KMS-11 (cell line): ENCODE measurements at regions not wholly inside any gene's neighbourhood (a gene's known extent, or its start where the extent isn't known, plus 50 kb on each side); places are given as distances from the start of the nearest gene placed in this dataset.

Source experiments
- H2AFZ ChIP-seq: fragments of 200-600 bp; sonication (generic); 2 replicates; pipeline ENCODE4 v1.6.1; 2016; ENCODE audit warnings: antibody characterized with exemption, mixed run types, low read depth
- H3K27ac ChIP-seq: fragments of 200-600 bp; sonication (generic); 2 replicates; pipeline ENCODE4 v1.6.1; 2016; ENCODE audit warnings: mild to moderate bottlenecking, mixed run types
- H3K27me3 ChIP-seq: fragments of 200-600 bp; sonication (generic); 2 replicates; pipeline ENCODE4 v1.6.1; 2017; ENCODE audit warnings: mild to moderate bottlenecking, low read depth, mixed run types, moderate library complexity; ENCODE audit not compliant: insufficient read depth
- H3K36me3 ChIP-seq: fragments of 200-600 bp; sonication (generic); 2 replicates; pipeline ENCODE4 v1.6.1; 2017; ENCODE audit warnings: mild to moderate bottlenecking, mixed run types; ENCODE audit not compliant: insufficient read depth
- H3K4me1 ChIP-seq: fragments of 200-600 bp; sonication (generic); 2 replicates; pipeline ENCODE4 v1.6.1; 2016; ENCODE audit warnings: mild to moderate bottlenecking, low read depth, mixed run types; ENCODE audit not compliant: poor library complexity, severe bottlenecking
- H3K4me2 ChIP-seq: fragments of 200-600 bp; sonication (generic); 2 replicates; pipeline ENCODE4 v1.7.0; 2016; ENCODE audit warnings: mild to moderate bottlenecking, mixed run types
- H3K4me3 ChIP-seq: fragments of 200-600 bp; sonication (generic); IDR thresholded peaks from 2 replicates; pipeline ENCODE4 v1.6.1; 2017; ENCODE audit warnings: low read depth, low read length, mixed read lengths; ENCODE audit not compliant: insufficient read depth
- H3K79me2 ChIP-seq: fragments of 200-600 bp; sonication (generic); 2 replicates; pipeline ENCODE4 v1.6.1; 2016; ENCODE audit warnings: low read depth, mixed run types; ENCODE audit not compliant: insufficient read depth
- H3K9ac ChIP-seq: fragments of 200-600 bp; sonication (generic); 2 replicates; pipeline ENCODE4 v1.6.1; 2016; ENCODE audit warnings: mild to moderate bottlenecking, mixed run types
- H4K20me1 ChIP-seq: fragments of 200-600 bp; sonication (generic); 2 replicates; pipeline ENCODE4 v1.6.1; 2016; ENCODE audit warnings: mild to moderate bottlenecking, mixed run types; ENCODE audit not compliant: insufficient read depth
- CTCF ChIP-seq: fragments of 200-600 bp; sonication (generic); conservative IDR thresholded peaks from 2 replicates; pipeline ENCODE4 v1.6.1; 2017; ENCODE audit warnings: low read depth, mild to moderate bottlenecking, antibody characterized with exemption, low read length, moderate library complexity, mixed read lengths

GRCh38 chr2:76393356-76393755 is 682.6 kb upstream of the GCFC2 start:
- H3K9ac ChIP-seq, result no peak overlapping the region
- H3K27ac ChIP-seq, result no peak overlapping the region
- no peaks in the 10 kb centered on the region for H3K79me2 ChIP-seq
- no peak overlapping the region for H3K4me2 ChIP-seq
- no peaks in the 10 kb centered on the region for H3K4me1 ChIP-seq
- no peak overlapping the region for H3K4me3 ChIP-seq
- H3K27me3 ChIP-seq, result no peaks in the 10 kb centered on the region
- H2AFZ ChIP-seq, result no peak overlapping the region
- no peaks in the 10 kb centered on the region for H3K36me3 ChIP-seq
- H4K20me1 ChIP-seq, result no peaks in the 10 kb centered on the region
- TF ChIP-seq CTCF, result no peak

- H3K4me3 ChIP-seq, result no peak overlapping the region
- H3K4me2 ChIP-seq, result no peak overlapping the region
- H3K27ac ChIP-seq, result no peak overlapping the region
- H3K27me3 ChIP-seq, result no peaks in the 10 kb centered on the region
- peaks cover 13% of the 10 kb centered on the region for H3K4me1 ChIP-seq
- no peak overlapping the region for H3K9ac ChIP-seq
- no peak overlapping the region for H2AFZ ChIP-seq
- no peak for TF ChIP-seq CTCF
- no peaks in the 10 kb centered on the region for H3K79me2 ChIP-seq
- no peaks in the 10 kb centered on the region for H3K36me3 ChIP-seq
- no peaks in the 10 kb centered on the region for H4K20me1 ChIP-seq
These were observed 681.0 kb upstream of the GCFC2 start for GRCh38 chr2:76391678-76392077.

GRCh38 chr2:76387294-76387693 is 676.6 kb upstream of the GCFC2 start:
- Histone ChIP-seq H3K36me3 (no peaks in the 10 kb centered on the region), H3K4me2 (no peak overlapping the region), H4K20me1 (no peaks in the 10 kb centered on the region), H2AFZ (no peak overlapping the region), H3K4me3 (no peak overlapping the region), H3K79me2 (no peaks in the 10 kb centered on the region), H3K27me3 (no peaks in the 10 kb centered on the region), H3K27ac (no peak overlapping the region), H3K9ac (no peak overlapping the region), H3K4me1 (peaks cover 13% of the 10 kb centered on the region)
- TF ChIP-seq CTCF, result no peak

- H4K20me1 ChIP-seq, result no peaks in the 10 kb centered on the region
- H2AFZ ChIP-seq, result no peak overlapping the region
- no peak for TF ChIP-seq CTCF
- peaks cover 13% of the 10 kb centered on the region for H3K4me1 ChIP-seq
- H3K27me3 ChIP-seq, result no peaks in the 10 kb centered on the region
- no peaks in the 10 kb centered on the region for H3K36me3 ChIP-seq
- H3K27ac ChIP-seq, result no peak overlapping the region
- no peaks in the 10 kb centered on the region for H3K79me2 ChIP-seq
- no peak overlapping the region for H3K9ac ChIP-seq
- H3K4me2 ChIP-seq, result no peak overlapping the region
- H3K4me3 ChIP-seq, result no peak overlapping the region
These were observed 675.2 kb upstream of the GCFC2 start for GRCh38 chr2:76385943-76386342.

- H4K20me1 ChIP-seq, result no peaks in the 10 kb centered on the region
- no peak overlapping the region for H3K9ac ChIP-seq
- no peaks in the 10 kb centered on the region for H3K79me2 ChIP-seq
- no peak overlapping the region for H2AFZ ChIP-seq
- no peaks in the 10 kb centered on the region for H3K27me3 ChIP-seq
- no peak for TF ChIP-seq CTCF
- H3K4me1 ChIP-seq, result no peaks in the 10 kb centered on the region
- H3K4me3 ChIP-seq, result no peak overlapping the region
- no peak overlapping the region for H3K27ac ChIP-seq
- H3K4me2 ChIP-seq, result no peak overlapping the region
- no peaks in the 10 kb centered on the region for H3K36me3 ChIP-seq
These were observed 670.9 kb upstream of the GCFC2 start for GRCh38 chr2:76381624-76382023.
